ENCODE measurements at regions not wholly inside any gene's neighbourhood (a gene's known extent, or its start where the extent isn't known, plus 50 kb on each side); places are given as distances from the start of the nearest gene placed in this dataset.

GRCh38 chr6:23879816-23880215 lies 246.2 kb upstream of the NRSN1 start:
- TF ChIP-seq CTCF (IDR thresholded peaks at IDR 0.05) = no peak
- no peak for TF ChIP-seq POLR2A (IDR thresholded peaks at IDR 0.05)

Data from sigmoid colon (tissue), 3 donors.